Fibroblast of villous mesenchyme (primary cell): ENCODE measurements at regions not wholly inside any gene's neighbourhood (a gene's known extent, or its start where the extent isn't known, plus 50 kb on each side); places are given as distances from the start of the nearest gene placed in this dataset.

ENCODE experiments used
- DNase-seq: peaks from one replicate; pipeline ENCODE4 v3.0.0-alpha.2; 2010; ENCODE audit warnings: low read depth
- H3K4me3 ChIP-seq: 2 replicates; pipeline ENCODE4 v1.5.1; 2011; ENCODE audit warnings: low read depth, mild to moderate bottlenecking, low read length
- CTCF ChIP-seq: IDR thresholded peaks from 2 replicates; pipeline ENCODE4 v1.5.1; 2012; ENCODE audit warnings: low read depth, mild to moderate bottlenecking, low read length; ENCODE audit not compliant: insufficient read depth

DNA sequence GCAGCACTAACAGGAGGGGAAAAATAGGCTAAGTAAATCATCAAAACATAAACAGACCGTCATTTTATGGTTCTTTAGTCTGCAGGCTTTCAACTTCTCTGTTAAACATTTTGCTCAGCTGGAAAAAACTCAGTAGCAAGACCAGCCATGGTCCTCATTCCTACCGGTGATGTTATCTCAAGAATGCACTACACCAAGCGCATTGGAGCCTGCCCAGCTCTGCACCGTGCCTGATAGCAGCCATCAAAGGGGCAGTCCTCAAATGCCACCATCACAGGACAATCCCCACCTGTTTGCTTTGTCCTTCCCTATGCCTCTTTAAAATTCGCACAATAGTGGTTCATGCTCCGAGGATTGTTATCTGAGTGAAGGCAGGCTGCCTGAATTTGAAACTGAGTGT, 181.5 kb upstream of the MON1B start:
- H3K4me3 ChIP-seq: no peak overlapping the region
- no peak for DNase-seq
- TF ChIP-seq CTCF: no peak

- no peak for DNase-seq
- H3K4me3 ChIP-seq: no peak overlapping the region
- TF ChIP-seq CTCF: no peak
Observed at GRCh38 chr16:77014441-77014840, 176.5 kb upstream of the MON1B start.

- no peak for TF ChIP-seq CTCF
- no peak overlapping the region for H3K4me3 ChIP-seq
- no peak for DNase-seq
Observed at GRCh38 chr16:77030600-77030999, 160.4 kb upstream of the MON1B start.

GRCh38 chr16:77033516-77033915, 157.5 kb upstream of the MON1B start:
- H3K4me3 ChIP-seq: no peak overlapping the region
- no peak for DNase-seq
- TF ChIP-seq CTCF: no peak

DNA sequence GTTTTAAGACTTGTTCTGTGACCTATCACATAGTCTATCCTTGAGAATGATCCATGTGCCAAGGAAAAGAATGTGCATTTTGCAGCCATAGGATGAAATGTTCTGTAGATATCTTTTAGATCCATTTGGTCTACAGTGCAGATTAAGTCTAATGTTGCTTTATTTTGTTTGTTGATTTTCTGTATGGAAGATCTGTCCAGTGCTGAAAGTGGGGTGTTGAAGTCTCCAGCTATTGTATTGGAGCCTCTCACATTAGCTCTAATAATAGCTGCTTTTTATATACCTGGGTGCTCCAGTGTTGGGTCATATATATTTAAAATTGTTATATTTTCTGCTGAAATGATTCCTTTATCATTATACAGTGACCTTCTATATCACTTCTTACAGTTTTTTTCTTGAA, 155.6 kb upstream of the MON1B start:
- TF ChIP-seq CTCF: no peak
- no peak overlapping the region for H3K4me3 ChIP-seq
- no peak for DNase-seq

DNA sequence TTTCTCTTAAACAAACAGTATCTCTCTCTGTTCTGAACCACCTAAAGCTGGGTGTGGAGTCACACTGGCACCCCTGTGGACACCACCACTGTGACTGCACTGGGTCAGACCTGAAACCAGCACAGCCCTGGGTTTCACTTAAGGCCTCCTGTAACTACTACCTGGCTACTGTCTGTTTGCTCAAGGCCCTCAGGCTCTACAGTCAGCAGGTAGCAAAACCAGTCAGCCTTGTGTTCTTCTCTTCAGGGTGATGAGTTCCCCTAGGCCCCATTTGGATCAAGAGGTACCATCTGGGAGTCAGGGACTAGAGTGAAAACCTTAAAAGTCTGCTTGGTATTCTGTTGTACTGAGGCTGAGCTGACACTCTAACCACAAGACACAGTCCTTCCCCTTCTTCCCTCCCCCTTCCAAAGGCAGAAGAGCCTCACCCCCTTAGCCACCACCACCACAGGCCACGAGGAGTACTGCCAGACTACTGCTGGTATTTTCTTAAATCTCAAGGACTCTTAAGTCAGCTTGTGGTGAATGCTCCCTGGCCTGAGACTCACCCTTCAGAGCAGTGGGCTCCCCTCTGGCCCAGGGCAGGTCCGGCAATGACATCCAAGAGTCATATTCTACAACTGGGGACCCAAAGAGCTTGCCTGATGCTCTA, 153.2 kb upstream of the MON1B start:
- no peak for TF ChIP-seq CTCF
- no peak overlapping the region for H3K4me3 ChIP-seq
- no peak for DNase-seq

GRCh38 chr16:77041468-77041867, 149.5 kb upstream of the MON1B start:
- H3K4me3 ChIP-seq: no peak overlapping the region
- DNase-seq: no peak
- TF ChIP-seq CTCF: no peak
